ENCODE measurements at regions not wholly inside any gene's neighbourhood (a gene's known extent, or its start where the extent isn't known, plus 50 kb on each side); places are given as distances from the start of the nearest gene placed in this dataset.

DNA sequence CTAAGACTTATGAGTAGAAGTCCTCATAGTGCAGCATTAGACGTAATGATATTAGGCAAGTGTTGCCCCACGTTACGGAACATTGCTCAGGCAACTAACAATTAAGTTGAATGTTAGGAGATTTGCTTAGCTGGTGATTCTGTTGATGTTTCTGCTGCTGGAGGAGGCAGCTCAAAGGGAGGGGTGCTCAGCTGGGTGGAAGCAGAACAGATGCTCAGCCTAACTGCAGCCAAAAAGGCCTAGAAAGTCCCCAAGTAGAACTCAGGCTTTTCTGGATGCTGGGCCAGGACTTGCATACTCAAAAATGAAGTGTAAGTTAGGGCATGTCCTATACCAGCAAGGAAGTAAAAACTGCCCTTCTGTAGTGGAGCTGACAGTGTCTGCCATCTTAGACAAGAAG is 201.4 kb downstream of the ADRA2A start:
- POLR2A ChIA-PET: no interaction called here
- CTCF ChIA-PET: no interaction called here

DNA sequence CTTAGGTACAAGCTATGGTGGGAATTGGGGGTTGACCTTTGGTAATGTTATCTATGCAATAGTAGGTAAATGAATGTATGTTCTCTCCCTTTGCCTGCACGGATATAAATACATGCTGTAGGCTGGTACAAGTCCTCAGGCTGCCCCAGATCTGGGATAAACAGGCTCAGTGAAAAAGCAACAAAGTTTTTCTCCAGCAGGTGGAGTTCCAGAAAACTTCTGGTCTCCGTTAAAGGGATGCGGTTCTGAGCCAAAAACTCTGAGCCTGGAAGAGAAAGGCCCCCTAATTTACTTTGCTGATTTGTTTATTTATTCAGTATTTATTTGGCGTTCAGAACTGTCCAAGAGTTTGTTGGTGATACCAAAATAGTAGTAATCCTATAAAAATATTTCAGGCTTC is 204.7 kb downstream of the ADRA2A start:
- Mint-ChIP-seq H3K27ac (no peak overlapping the region), H3K4me3 (no peak overlapping the region), H3K9me3 (peaks cover 5% of the 10 kb centered on the region), H3K36me3 (no peaks in the 10 kb centered on the region), H3K27me3 (ENCODE audit: low read depth) (no peaks in the 10 kb centered on the region; the same call in 1 of the 2 replicates), H3K4me1 (no peaks in the 10 kb centered on the region)
- POLR2A ChIA-PET: no interaction called here
- TF ChIP-seq, protein P1, sequence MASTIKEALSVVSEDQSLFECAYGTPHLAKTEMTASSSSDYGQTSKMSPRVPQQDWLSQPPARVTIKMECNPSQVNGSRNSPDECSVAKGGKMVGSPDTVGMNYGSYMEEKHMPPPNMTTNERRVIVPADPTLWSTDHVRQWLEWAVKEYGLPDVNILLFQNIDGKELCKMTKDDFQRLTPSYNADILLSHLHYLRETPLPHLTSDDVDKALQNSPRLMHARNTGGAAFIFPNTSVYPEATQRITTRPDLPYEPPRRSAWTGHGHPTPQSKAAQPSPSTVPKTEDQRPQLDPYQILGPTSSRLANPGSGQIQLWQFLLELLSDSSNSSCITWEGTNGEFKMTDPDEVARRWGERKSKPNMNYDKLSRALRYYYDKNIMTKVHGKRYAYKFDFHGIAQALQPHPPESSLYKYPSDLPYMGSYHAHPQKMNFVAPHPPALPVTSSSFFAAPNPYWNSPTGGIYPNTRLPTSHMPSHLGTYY (CRISPR knock-in tag; IDR thresholded peaks at IDR 0.05): no peak
- TF ChIP-seq EMX1 (CRISPR knock-in tag; IDR thresholded peaks at IDR 0.05) (no peak), ZNF138 (CRISPR knock-in tag; conservative IDR thresholded peaks at IDR 0.05) (no peak), FOXP1 (CRISPR knock-in tag; IDR thresholded peaks at IDR 0.05; ENCODE audit: borderline replicate concordance) (no peak), HMGA2 (CRISPR knock-in tag; IDR thresholded peaks at IDR 0.05) (no peak)
- TF ChIP-seq, protein P2, sequence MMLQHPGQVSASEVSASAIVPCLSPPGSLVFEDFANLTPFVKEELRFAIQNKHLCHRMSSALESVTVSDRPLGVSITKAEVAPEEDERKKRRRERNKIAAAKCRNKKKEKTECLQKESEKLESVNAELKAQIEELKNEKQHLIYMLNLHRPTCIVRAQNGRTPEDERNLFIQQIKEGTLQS (CRISPR knock-in tag; conservative IDR thresholded peaks at IDR 0.05): no peak
- TF ChIP-seq, protein P3, sequence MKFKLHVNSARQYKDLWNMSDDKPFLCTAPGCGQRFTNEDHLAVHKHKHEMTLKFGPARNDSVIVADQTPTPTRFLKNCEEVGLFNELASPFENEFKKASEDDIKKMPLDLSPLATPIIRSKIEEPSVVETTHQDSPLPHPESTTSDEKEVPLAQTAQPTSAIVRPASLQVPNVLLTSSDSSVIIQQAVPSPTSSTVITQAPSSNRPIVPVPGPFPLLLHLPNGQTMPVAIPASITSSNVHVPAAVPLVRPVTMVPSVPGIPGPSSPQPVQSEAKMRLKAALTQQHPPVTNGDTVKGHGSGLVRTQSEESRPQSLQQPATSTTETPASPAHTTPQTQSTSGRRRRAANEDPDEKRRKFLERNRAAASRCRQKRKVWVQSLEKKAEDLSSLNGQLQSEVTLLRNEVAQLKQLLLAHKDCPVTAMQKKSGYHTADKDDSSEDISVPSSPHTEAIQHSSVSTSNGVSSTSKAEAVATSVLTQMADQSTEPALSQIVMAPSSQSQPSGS (CRISPR knock-in tag; IDR thresholded peaks at IDR 0.05; ENCODE audit: borderline replicate concordance, low read depth): no peak
- TF ChIP-seq, protein P4, sequence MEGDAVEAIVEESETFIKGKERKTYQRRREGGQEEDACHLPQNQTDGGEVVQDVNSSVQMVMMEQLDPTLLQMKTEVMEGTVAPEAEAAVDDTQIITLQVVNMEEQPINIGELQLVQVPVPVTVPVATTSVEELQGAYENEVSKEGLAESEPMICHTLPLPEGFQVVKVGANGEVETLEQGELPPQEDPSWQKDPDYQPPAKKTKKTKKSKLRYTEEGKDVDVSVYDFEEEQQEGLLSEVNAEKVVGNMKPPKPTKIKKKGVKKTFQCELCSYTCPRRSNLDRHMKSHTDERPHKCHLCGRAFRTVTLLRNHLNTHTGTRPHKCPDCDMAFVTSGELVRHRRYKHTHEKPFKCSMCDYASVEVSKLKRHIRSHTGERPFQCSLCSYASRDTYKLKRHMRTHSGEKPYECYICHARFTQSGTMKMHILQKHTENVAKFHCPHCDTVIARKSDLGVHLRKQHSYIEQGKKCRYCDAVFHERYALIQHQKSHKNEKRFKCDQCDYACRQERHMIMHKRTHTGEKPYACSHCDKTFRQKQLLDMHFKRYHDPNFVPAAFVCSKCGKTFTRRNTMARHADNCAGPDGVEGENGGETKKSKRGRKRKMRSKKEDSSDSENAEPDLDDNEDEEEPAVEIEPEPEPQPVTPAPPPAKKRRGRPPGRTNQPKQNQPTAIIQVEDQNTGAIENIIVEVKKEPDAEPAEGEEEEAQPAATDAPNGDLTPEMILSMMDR (IDR thresholded peaks at IDR 0.05): 0 out of 2 replicates have a peak, but pooled peaks have one; percentile 18
- TF ChIP-seq, protein P5, sequence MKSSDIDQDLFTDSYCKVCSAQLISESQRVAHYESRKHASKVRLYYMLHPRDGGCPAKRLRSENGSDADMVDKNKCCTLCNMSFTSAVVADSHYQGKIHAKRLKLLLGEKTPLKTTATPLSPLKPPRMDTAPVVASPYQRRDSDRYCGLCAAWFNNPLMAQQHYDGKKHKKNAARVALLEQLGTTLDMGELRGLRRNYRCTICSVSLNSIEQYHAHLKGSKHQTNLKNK (CRISPR knock-in tag; IDR thresholded peaks at IDR 0.05): no peak
- CTCF ChIA-PET: interaction anchor here (0.6 to 2.0 kb wide), 7 partner anchors 9 to 856 kb away, joined by 3 to 7 read pairs (median 4); partner anchors contain the start of gene ADRA2A
- DNase-seq (ENCODE audit: low spot score): peak; percentile 14
- ATAC-seq: peak; percentile 91

More for the DNA sequence above, 201.4 kb downstream of the ADRA2A start:
- Mint-ChIP-seq H3K36me3 (no peaks in the 10 kb centered on the region), H3K27me3 (ENCODE audit: low read depth) (no peaks in the 10 kb centered on the region; the same call in 1 of the 2 replicates), H3K4me1 (no peaks in the 10 kb centered on the region), H3K4me3 (no peak overlapping the region), H3K27ac (no peak overlapping the region), H3K9me3 (peaks cover 5% of the 10 kb centered on the region)
- no peak for TF ChIP-seq MYBL2 (CRISPR knock-in tag; IDR thresholded peaks at IDR 0.05)
- TF ChIP-seq, protein P6, sequence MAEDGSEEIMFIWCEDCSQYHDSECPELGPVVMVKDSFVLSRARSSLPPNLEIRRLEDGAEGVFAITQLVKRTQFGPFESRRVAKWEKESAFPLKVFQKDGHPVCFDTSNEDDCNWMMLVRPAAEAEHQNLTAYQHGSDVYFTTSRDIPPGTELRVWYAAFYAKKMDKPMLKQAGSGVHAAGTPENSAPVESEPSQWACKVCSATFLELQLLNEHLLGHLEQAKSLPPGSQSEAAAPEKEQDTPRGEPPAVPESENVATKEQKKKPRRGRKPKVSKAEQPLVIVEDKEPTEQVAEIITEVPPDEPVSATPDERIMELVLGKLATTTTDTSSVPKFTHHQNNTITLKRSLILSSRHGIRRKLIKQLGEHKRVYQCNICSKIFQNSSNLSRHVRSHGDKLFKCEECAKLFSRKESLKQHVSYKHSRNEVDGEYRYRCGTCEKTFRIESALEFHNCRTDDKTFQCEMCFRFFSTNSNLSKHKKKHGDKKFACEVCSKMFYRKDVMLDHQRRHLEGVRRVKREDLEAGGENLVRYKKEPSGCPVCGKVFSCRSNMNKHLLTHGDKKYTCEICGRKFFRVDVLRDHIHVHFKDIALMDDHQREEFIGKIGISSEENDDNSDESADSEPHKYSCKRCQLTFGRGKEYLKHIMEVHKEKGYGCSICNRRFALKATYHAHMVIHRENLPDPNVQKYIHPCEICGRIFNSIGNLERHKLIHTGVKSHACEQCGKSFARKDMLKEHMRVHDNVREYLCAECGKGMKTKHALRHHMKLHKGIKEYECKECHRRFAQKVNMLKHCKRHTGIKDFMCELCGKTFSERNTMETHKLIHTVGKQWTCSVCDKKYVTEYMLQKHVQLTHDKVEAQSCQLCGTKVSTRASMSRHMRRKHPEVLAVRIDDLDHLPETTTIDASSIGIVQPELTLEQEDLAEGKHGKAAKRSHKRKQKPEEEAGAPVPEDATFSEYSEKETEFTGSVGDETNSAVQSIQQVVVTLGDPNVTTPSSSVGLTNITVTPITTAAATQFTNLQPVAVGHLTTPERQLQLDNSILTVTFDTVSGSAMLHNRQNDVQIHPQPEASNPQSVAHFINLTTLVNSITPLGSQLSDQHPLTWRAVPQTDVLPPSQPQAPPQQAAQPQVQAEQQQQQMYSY (CRISPR knock-in tag; IDR thresholded peaks at IDR 0.05): no peak
- TF ChIP-seq ETV6 (CRISPR knock-in tag; IDR thresholded peaks at IDR 0.05): no peak
- TF ChIP-seq, protein P5 (CRISPR knock-in tag; IDR thresholded peaks at IDR 0.05): no peak
- no peak for TF ChIP-seq SOX15 (CRISPR knock-in tag; IDR thresholded peaks at IDR 0.05)
- TF ChIP-seq NR3C1 (CRISPR knock-in tag; conservative IDR thresholded peaks at IDR 0.05; ENCODE audit: low read depth): no peak
- TF ChIP-seq FOXK1 (CRISPR knock-in tag; IDR thresholded peaks at IDR 0.05): no peak
- TF ChIP-seq ZNF396 (CRISPR knock-in tag; IDR thresholded peaks at IDR 0.05; ENCODE audit: borderline replicate concordance): no peak
- TF ChIP-seq ZNF219 (CRISPR knock-in tag; IDR thresholded peaks at IDR 0.05; ENCODE audit: borderline replicate concordance): no peak
- TF ChIP-seq NFATC4 (CRISPR knock-in tag; IDR thresholded peaks at IDR 0.05): no peak
- no peak for TF ChIP-seq TP53 (CRISPR knock-in tag; IDR thresholded peaks at IDR 0.05)
- TF ChIP-seq, protein P7, sequence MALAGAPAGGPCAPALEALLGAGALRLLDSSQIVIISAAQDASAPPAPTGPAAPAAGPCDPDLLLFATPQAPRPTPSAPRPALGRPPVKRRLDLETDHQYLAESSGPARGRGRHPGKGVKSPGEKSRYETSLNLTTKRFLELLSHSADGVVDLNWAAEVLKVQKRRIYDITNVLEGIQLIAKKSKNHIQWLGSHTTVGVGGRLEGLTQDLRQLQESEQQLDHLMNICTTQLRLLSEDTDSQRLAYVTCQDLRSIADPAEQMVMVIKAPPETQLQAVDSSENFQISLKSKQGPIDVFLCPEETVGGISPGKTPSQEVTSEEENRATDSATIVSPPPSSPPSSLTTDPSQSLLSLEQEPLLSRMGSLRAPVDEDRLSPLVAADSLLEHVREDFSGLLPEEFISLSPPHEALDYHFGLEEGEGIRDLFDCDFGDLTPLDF (CRISPR knock-in tag; IDR thresholded peaks at IDR 0.05): no peak
- no peak for TF ChIP-seq CREM (CRISPR knock-in tag; IDR thresholded peaks at IDR 0.05)
- TF ChIP-seq, protein P8, sequence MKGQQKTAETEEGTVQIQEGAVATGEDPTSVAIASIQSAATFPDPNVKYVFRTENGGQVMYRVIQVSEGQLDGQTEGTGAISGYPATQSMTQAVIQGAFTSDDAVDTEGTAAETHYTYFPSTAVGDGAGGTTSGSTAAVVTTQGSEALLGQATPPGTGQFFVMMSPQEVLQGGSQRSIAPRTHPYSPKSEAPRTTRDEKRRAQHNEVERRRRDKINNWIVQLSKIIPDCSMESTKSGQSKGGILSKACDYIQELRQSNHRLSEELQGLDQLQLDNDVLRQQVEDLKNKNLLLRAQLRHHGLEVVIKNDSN (CRISPR knock-in tag; IDR thresholded peaks at IDR 0.05): no peak
- TF ChIP-seq SMAD4 (CRISPR knock-in tag; IDR thresholded peaks at IDR 0.05): no peak
- TF ChIP-seq ESRRA (CRISPR knock-in tag; IDR thresholded peaks at IDR 0.05; ENCODE audit: borderline replicate concordance): no peak
- TF ChIP-seq, protein P9, sequence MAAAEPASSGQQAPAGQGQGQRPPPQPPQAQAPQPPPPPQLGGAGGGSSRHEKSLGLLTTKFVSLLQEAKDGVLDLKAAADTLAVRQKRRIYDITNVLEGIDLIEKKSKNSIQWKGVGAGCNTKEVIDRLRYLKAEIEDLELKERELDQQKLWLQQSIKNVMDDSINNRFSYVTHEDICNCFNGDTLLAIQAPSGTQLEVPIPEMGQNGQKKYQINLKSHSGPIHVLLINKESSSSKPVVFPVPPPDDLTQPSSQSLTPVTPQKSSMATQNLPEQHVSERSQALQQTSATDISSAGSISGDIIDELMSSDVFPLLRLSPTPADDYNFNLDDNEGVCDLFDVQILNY (CRISPR knock-in tag; IDR thresholded peaks at IDR 0.05): no peak
- TF ChIP-seq ATF1 (CRISPR knock-in tag; IDR thresholded peaks at IDR 0.05): no peak
- ATAC-seq (no peak), DNase-seq (ENCODE audit: low spot score) (no peak)

Data from WTC11 (cell line).